ENCODE measurements at regions not wholly inside any gene's neighbourhood (a gene's known extent, or its start where the extent isn't known, plus 50 kb on each side); places are given as distances from the start of the nearest gene placed in this dataset.

DNA sequence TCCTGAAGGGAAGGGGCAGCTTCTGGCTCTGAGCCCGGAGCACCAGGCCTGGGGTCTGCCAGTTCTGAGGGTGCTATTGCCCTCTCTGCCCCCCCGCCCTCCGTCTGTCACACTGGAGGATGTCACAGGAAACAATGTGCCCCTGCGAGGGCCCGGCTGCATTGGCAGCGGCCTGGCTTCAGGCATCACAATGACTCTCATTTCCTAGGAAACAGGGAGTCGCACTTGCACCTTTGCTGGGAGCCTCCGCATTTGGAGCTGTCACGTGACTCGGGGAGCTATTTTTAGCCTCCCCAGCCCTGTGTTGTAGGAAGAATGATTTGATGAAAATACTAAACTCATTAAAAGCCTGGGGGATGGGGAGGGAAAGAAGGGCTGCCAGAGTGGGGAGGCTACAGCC, 518.9 kb downstream of the SHQ1 start:
- TF ChIP-seq, protein P1, sequence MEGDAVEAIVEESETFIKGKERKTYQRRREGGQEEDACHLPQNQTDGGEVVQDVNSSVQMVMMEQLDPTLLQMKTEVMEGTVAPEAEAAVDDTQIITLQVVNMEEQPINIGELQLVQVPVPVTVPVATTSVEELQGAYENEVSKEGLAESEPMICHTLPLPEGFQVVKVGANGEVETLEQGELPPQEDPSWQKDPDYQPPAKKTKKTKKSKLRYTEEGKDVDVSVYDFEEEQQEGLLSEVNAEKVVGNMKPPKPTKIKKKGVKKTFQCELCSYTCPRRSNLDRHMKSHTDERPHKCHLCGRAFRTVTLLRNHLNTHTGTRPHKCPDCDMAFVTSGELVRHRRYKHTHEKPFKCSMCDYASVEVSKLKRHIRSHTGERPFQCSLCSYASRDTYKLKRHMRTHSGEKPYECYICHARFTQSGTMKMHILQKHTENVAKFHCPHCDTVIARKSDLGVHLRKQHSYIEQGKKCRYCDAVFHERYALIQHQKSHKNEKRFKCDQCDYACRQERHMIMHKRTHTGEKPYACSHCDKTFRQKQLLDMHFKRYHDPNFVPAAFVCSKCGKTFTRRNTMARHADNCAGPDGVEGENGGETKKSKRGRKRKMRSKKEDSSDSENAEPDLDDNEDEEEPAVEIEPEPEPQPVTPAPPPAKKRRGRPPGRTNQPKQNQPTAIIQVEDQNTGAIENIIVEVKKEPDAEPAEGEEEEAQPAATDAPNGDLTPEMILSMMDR (IDR thresholded peaks at IDR 0.05; ENCODE audit: unreplicated experiment) = no peak
- DNase-seq (ENCODE audit: unreplicated experiment) = no peak
- POLR2A ChIA-PET = no interaction called here
- H3K36me3 Mint-ChIP-seq (ENCODE audit: insufficient read depth, unreplicated experiment) = no peaks in the 10 kb centered on the region
- no TSS peak for BruUV-seq (replicated peaks)
- CTCF ChIA-PET = interaction anchor here (0.9 kb wide), 1 partner anchor 19 kb away, joined by 4 read pairs; no protein-coding TSS in a partner anchor
- H3K9me3 Mint-ChIP-seq (ENCODE audit: unreplicated experiment) = no peaks in the 10 kb centered on the region
- intact Hi-C loops (cut with micrococcal nuclease) = no loop called here
- H3K4me1 Mint-ChIP-seq (ENCODE audit: insufficient read depth, unreplicated experiment) = no peaks in the 10 kb centered on the region
- no peak overlapping the region for H3K4me3 Mint-ChIP-seq (ENCODE audit: unreplicated experiment)
- no peaks in the 10 kb centered on the region for H3K27me3 Mint-ChIP-seq (ENCODE audit: insufficient read depth, unreplicated experiment)
- H3K27ac Mint-ChIP-seq (ENCODE audit: low read depth, unreplicated experiment) = no peak overlapping the region

DNA sequence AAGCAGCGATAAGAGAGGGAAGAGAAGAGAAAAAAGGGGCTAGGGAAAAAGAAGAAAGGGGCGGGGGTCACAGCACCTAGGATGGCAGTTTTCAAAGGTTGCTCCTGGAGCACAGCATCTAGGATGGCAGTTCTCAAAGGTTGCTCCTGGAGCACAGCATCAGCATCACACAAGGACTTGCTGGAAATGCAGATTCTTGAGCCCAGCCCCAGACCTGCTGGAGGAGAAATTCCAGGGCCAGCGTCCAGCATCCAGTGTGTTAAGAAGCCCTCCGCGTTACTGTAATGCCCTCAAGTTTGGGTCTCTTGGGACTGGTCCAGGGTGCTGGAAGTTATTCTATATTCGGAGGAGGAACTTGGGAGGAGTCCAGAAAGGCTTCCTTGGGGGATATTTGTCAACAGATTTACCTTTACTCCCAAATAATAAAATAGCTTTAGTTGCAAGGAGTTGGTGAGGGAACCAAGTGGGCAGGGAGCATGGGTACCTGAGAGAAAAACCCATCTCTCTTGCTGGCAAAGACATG, 519.4 kb downstream of the SHQ1 start:
- H3K4me3 Mint-ChIP-seq (ENCODE audit: unreplicated experiment) = no peak overlapping the region
- no peaks in the 10 kb centered on the region for H3K4me1 Mint-ChIP-seq (ENCODE audit: insufficient read depth, unreplicated experiment)
- intact Hi-C loops (cut with micrococcal nuclease) = no loop called here
- no peaks in the 10 kb centered on the region for H3K9me3 Mint-ChIP-seq (ENCODE audit: unreplicated experiment)
- no TSS peak for BruUV-seq (replicated peaks)
- ChIA-PET POLR2A (no interaction called here), CTCF (interaction anchor here (0.9 kb wide), 1 partner anchor 20 kb away, joined by 4 read pairs; no protein-coding TSS in a partner anchor)
- no peak overlapping the region for H3K27ac Mint-ChIP-seq (ENCODE audit: low read depth, unreplicated experiment)
- H3K36me3 Mint-ChIP-seq (ENCODE audit: insufficient read depth, unreplicated experiment) = no peaks in the 10 kb centered on the region
- DNase-seq (ENCODE audit: unreplicated experiment) = no peak
- no peaks in the 10 kb centered on the region for H3K27me3 Mint-ChIP-seq (ENCODE audit: insufficient read depth, unreplicated experiment)
- TF ChIP-seq, protein P1 (IDR thresholded peaks at IDR 0.05; ENCODE audit: unreplicated experiment) = no peak

DNA sequence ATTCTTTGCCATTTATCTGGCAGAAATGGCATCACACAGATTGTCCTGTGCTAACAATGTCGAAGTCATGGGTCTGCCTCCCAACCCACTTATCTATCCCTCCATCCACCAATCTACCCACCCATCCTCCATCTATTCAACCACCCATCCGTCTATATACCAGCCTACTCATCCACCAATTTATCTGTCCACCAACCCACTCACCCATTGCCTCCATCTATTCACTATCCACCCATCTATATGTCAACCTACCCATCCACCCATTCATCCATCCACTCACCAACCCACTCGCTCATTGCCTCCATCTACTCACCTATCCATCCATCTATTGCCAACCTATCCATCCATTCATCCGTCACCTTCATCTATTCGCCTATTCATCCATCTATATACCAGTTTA, 521.2 kb downstream of the SHQ1 start:
- no peak overlapping the region for H3K27ac Mint-ChIP-seq (ENCODE audit: low read depth, unreplicated experiment)
- H3K4me3 Mint-ChIP-seq (ENCODE audit: unreplicated experiment) = no peak overlapping the region
- ChIA-PET POLR2A (interaction anchor here (1.6 kb wide), 1 partner anchor 9 kb away, joined by 10 read pairs; no protein-coding TSS in a partner anchor), CTCF (interaction anchor here (0.5 kb wide), 1 partner anchor 830 kb away, joined by 4 read pairs; no protein-coding TSS in a partner anchor)
- no peaks in the 10 kb centered on the region for H3K36me3 Mint-ChIP-seq (ENCODE audit: insufficient read depth, unreplicated experiment)
- BruUV-seq (replicated peaks) = no TSS peak
- TF ChIP-seq, protein P1 (IDR thresholded peaks at IDR 0.05; ENCODE audit: unreplicated experiment) = no peak
- H3K9me3 Mint-ChIP-seq (ENCODE audit: unreplicated experiment) = no peaks in the 10 kb centered on the region
- no peak for DNase-seq (ENCODE audit: unreplicated experiment)
- intact Hi-C loops (cut with micrococcal nuclease) = no loop called here
- H3K4me1 Mint-ChIP-seq (ENCODE audit: insufficient read depth, unreplicated experiment) = no peaks in the 10 kb centered on the region
- no peaks in the 10 kb centered on the region for H3K27me3 Mint-ChIP-seq (ENCODE audit: insufficient read depth, unreplicated experiment)

DNA sequence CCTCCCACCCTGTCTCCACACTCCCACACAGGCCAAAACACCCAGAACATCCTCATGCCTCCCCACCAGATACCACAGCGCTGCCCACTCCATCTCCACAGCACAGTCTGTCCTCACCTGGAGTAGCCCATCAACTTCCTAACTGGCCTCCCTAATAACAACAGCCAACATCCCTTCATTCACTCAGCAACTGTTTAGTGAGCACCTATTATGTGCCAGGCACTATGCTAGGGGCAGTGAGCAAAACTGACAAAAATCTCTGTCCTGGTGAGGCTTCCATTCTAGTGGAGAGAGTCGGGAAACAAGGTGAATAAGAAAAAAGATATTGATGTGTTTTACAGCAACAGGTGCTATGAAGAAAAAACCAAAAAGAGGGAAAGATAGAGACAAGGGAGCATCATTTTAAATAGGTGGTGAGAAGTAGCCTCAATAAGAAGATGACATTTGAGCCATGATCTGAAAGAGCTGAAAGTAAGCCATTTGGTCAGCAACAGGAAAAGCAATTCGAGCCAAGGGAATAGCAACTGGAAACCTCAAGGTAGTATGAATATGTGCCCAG, 523.9 kb downstream of the SHQ1 start:
- no peaks in the 10 kb centered on the region for H3K4me1 Mint-ChIP-seq (ENCODE audit: insufficient read depth, unreplicated experiment)
- H3K36me3 Mint-ChIP-seq (ENCODE audit: insufficient read depth, unreplicated experiment) = no peaks in the 10 kb centered on the region
- POLR2A ChIA-PET = interaction anchor here (0.7 to 1.3 kb wide), 2 partner anchors 16 to 17 kb away, joined by 4 to 5 read pairs; no protein-coding TSS in a partner anchor
- no peaks in the 10 kb centered on the region for H3K9me3 Mint-ChIP-seq (ENCODE audit: unreplicated experiment)
- no peak for DNase-seq (ENCODE audit: unreplicated experiment)
- no TSS peak for BruUV-seq (replicated peaks)
- CTCF ChIA-PET = no interaction called here
- intact Hi-C loops (cut with micrococcal nuclease) = no loop called here
- H3K27ac Mint-ChIP-seq (ENCODE audit: low read depth, unreplicated experiment) = no peak overlapping the region
- no peak overlapping the region for H3K4me3 Mint-ChIP-seq (ENCODE audit: unreplicated experiment)
- TF ChIP-seq, protein P1 (IDR thresholded peaks at IDR 0.05; ENCODE audit: unreplicated experiment) = no peak
- H3K27me3 Mint-ChIP-seq (ENCODE audit: insufficient read depth, unreplicated experiment) = no peaks in the 10 kb centered on the region

Data from MCF 10A (cell line).